HG03520 (cell line): ENCODE measurements at regions not wholly inside any gene's neighbourhood (a gene's known extent, or its start where the extent isn't known, plus 50 kb on each side); places are given as distances from the start of the nearest gene placed in this dataset.
"Not testable (repeated sequence)": the region's sequence is repeated elsewhere in the genome, so short reads cannot be mapped to it uniquely, and the experiment has no call there.

Experiments used
- ATAC-seq: cut with Tn5 transposase; IDR thresholded peaks from one replicate; pipeline ENCODE4 v1.9.1; 2021; ENCODE audit warnings: mild to moderate bottlenecking, moderate library complexity; ENCODE audit not compliant: unreplicated experiment

DNA sequence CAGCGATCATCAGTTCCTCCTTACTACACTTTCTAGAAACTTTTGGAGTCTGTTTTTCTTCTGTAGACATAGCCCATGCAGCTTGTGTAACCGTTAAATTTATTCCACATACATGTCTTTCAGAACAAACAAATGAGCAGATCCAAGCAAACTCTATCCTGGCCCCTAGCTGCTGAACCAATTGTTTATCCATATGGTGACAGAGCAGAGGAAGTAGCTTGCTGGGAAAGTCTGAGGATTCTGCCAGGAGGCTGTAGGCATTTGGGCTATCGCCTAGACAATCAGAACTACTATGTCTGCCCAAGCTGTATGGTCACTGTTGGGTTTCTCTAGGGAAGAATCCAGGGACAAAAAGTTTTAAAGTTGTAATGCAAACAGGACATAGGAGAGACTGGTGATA lies 343.7 kb downstream of the SPRY2 start:
- ATAC-seq = no peak

DNA sequence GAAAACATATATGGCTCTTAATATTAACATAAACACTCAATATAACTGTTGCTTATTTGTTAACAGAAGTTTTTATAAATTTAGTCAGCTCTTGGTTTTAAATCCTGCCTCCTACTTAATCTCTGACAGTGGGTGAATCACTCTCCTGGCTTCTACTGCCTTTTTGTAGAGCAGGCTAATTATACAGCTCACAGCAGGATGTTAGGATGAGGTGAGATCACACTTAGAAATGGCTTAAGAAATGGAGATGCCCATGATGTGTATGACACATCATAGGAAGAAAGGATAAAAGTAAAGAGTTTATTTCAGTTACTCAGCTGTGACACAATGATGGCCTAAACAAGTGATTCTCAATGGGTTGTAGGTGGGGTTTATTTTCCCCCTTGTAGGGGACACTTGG lies 345.6 kb downstream of the SPRY2 start:
- no peak for ATAC-seq

DNA sequence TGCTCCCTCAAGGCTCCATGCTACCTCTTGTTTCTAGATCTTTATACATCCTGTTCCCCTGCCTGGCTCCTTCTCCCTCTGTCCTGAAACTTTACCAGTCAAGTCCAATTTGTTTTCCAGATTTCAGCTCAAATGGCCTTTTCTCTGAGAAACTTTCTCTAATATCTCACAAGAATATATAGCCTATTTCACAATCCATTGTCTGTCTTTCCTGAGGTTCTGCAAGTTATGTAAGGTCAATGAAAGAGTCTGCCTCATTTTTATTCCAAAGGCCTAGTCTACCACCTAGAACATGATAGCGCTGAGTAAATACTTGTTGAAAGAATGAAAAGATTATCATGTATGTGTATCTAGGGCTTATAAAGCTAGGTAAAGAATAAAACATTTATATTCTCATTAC lies 348.8 kb downstream of the SPRY2 start:
- no peak for ATAC-seq

DNA sequence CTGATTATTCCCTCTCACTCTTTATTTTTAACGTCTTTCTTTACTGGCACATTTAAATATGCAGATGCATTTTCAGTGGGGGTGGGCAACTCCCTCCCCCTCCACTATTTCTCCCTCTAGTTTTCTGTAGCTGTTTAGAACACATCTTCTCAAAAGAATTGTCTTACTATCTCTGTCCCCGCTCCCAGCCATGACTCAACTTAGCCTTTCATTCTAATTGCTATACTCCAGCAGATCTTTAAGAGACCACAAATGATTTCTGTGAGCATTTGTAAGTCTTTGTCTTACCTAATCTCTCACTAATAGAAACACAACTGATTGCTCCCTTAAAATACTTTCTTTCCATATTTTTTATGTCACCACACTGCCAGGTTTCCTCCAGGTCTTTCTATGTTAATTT lies 350.9 kb downstream of the SPRY2 start:
- ATAC-seq = no peak

DNA sequence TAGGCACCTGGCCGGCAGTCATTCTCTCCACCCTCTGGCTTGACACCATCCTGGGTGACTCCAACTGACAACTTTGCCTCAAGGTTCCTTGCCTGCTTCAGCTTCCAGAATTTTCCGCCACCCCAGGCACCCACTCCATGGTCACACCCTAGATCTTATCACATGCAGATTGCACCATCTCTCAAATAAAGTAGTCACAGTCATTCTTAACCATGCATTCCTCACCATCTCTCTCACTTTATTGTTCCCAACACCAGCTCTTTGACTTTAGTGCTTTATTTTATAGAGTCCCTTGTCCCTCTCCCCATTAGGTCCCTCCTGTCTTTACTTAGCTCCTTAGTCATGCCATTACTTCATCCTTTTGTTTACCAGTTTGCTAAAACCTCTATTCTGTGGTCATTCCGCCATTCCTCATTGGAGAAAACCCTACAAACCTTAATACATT lies 351.7 kb downstream of the SPRY2 start:
- no peak for ATAC-seq

DNA sequence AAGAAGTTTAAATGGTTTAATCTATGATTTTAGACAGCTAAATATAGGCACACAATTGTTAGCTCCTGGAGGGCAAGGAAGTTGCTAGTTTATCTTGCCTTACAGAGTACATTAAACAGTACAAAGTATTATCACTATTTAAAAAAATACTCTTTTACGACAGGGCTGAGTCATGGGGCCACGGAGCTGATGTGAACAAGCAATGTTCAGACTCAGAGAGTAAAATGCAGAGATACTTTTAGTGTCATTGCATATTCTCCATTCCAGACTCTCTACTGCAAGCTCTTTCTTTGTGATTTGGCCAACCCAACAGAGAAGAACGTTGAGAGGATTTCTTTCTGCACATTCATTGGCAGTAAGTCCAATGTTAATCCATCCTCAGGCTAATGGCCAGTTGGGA lies 352.4 kb downstream of the SPRY2 start:
- ATAC-seq = no peak

DNA sequence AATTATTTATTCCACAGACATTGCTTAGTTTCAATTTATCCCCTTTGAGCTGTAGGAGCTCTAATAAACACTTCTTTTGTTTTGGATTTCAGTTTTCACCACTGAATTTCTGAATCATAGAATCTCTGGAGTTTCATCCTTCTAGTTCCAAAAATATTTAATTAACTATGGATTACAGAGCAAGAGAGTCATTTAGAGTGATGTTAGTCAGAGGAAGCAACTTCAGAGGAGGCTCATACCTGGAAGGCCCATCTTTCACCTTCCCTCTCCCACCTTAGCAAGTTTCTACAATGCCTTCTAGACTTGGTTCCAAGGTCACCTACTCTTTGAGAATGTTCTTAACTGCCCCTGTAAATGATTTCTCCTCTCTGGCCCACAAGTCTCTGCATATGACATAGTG lies 353.2 kb downstream of the SPRY2 start:
- ATAC-seq = no peak

DNA sequence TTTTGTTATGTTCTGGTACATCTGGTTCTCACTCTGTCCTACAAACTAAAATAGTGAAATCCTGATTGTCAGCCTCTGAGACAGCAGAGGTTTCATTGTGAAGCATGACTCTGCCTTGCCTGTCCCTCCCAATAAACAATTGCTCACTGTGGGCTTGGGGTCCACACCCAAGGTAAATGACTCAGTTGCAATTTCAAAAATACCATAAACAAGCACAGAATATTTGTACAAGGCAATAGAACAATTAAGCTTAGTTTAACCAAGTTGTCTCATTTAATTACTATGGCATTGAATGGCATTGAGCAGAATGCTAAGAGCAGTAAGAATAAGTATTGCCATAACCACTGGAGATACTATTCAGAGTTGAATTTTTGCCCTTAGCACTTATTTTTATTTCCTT lies 353.6 kb downstream of the SPRY2 start:
- no peak for ATAC-seq

DNA sequence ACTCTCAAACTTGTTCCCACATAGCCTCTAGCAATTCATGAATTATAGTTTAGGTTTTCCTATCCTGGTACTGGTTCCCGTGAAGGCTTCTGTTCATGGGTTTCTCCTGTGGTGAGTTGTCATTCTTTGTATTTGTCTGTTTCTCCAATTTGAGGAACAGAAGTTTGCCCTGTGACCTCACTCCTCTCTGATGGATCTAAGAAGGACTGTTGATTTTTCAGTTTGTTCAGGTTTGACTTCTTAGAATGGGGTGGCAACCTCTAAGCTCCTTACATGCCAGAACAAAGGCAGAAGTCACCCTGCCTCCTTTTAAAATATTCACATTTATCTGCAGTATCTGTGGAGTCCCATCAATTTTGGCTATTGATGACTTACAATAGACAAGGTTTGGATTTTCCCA lies 354.0 kb downstream of the SPRY2 start:
- no peak for ATAC-seq

DNA sequence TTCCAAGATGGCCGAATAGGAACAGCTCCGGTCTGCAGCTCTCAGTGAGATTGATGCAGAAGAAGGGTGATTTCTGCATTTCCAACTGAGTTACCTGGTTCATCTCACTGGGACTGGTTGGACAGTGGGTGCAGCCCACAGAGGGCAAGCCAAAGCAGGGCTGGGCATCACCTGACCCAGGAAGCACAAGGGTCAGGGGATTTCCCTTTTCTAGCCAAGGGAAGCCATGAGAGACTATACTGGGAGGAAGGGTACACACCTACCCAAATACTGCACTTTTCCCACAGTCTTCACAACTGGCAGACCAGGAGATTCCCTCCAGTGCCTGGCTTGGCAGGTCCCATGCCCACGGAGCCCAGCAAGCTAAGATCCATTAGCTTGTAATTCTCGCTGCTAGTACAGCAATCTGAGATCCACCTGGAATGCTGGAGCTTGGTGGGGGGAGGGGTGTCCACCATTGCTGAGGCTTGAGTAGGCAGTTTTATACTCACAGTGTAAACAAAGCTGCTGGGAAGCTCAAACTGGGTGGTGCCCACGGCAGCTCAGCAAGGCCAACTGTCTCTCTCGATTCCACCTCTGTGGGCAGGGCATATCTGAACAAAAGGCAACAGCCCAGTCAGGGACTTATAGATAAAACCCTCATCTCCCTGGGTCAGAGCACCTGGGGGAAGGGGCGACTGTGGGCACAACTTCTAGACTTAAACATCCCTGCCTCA lies 365.8 kb downstream of the SPRY2 start:
- not testable (repeated sequence) for ATAC-seq

DNA sequence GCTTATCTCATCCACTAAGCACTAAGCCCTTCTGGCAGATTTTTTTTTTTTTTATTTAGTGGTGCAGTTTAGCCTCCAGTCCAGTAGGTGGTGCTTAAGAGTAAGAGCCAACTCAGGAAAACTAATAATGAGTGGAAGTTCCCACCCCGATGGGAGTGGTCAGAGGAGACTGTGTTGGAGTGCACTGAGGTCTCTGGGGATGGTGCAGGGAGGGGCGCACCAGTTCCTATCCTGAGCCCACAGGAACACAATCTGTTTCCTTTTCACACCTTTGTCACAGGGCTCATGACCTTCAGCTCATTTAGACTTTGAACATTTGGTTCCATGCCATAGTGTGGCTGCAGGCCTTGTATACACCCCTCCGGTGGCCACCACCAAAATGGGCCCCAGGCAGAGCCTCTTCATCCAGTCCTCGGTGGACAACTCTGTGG lies 367.4 kb downstream of the SPRY2 start:
- peak; percentile 71 for ATAC-seq

DNA sequence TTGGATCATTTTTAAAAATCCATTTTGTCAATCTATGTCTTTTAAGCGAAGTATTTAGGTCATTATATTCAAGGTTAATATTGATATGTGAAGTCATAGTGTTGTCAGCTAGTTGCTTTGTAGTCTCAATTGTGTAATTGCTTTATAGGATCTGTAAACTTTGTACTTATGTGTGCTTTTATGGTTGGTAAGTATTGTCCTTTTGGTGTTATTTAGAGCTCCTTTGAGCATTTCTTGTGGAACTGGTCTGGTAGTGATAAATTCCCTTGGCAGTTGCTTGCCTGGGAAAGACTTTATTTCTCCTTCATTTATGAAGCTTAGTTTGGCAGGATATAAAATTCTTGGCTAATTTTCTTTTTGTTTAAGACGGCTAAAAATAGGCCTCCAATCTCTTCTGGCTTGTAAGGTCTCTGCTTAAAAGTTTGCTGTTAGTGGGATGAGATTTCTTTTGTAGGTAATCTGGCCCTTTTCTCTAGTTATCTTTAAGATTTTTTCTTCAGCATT lies 368.8 kb downstream of the SPRY2 start:
- no peak for ATAC-seq

DNA sequence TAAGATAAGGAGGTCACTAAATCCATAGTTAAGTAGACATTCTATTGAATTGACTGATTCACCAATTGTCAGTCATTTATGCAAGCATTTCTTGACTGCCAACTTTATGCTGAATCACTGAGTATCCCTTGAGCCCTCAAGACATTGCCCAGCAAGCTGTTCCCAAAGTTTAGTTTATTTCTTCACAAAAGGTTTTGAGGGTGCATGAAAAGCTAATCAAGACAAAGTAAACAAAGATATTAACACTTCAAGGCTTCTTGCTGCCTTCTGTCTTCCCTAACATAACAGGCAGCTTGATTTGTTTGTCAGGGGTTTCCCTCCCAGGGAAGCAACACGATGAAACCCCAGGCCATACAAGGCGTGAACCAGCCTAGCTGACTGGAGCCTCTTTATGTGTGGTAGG lies 374.4 kb downstream of the SPRY2 start:
- ATAC-seq = no peak

DNA sequence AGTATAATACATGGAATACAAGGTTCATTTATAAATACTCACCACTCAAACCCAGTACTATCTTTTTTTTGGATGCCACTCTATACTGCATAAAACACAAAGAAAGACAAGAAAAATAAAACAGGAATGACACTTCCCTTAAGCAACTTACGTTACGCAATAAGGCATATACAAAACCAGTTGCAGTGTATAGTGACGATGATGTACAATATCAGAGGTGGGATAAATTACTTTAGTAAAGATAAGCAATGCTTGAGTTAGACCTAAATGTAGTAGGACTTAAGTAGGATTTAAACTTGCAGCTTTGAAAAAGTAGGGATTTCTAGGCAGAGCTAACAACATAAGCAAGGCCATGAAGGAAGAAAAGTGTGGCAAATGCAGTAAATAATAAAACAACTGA lies 374.9 kb downstream of the SPRY2 start:
- ATAC-seq = no peak

DNA sequence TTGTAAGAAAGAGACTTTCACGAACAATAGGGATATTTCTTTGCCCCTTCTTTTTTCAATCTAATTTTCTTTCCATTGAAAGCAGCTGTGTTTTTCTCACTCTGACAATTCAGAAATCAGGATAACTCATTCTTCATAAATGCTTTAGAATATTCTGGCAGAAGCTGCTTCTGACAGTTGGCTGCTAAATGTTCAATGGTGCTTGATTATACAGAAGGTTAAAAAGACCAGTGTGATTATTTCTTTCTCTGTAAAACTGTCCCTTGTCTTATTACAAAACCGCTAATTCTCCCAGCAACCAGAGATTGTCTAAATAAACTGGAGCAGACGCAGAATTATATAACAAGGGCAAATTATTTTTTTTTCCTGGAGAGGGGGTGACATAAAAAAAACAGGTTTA lies 394.4 kb downstream of the SPRY2 start:
- ATAC-seq = no peak

DNA sequence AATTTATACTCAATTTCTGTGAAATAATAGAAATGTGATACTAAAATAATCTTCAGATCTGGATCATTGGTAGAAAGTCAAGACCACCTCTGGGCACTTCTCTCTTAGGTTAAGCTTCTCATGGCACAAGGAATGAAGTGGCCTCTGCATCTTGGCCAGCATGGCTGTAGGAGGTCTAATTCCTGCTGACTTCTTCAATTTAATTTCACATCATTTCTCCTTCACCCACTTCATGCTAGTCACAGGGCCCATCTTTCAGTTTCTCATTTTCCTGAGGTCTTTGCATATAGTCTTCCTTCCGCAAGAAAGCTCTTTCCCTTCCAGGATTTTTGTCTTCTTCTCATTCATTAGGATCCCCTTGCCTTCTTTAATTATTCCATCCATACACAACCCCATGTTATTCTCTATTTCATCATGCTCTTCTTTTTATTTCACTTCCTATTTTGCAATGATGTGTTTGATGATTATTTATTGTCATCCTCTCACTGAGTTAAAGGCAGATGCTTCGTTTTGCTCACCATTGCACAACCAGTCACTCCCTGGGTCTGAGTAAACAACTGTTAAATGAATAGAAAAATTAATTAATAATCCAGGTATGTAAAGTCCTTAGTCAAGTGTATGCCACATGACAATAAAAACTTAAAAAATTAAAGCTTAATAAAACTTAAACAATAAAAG lies 397.4 kb downstream of the SPRY2 start:
- no peak for ATAC-seq

DNA sequence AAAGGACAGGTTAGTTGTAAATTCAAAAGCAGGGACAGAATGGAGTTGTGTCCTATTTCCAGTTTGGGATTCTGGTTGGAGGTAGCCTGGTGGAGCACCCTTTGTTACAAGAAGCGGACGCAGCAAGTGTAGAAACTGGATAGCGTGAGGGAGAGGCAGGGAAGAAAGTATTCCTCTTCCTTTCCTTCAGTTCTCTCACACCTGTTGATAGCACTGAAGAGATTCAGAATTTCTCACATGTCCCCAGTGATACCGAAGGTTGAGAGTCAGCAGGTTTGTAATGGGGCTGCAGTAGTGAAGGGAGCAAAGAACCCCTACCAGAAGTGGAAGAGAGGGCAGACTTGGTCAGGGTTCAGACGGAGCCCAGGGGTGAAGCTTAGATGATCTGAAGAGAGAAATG lies 399.2 kb downstream of the SPRY2 start:
- ATAC-seq = no peak

DNA sequence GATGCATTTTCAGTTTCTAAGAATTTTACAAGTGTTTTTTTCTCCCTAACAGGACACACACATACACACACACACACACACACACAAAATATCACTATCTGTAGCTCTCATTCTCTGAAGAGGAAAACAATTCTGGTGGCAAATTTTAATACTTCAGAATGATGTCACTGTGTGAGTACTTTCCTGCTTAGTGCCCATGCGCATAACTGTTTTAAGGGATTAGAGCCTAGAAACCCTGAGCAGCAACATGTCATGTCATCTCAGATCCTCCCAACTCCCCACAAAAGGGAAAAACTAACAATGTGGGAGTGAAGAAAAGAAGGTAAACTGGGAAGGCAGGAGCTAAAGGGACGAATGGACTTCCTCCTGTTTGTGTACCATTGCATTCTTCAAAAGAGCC lies 401.2 kb downstream of the SPRY2 start:
- ATAC-seq = no peak

DNA sequence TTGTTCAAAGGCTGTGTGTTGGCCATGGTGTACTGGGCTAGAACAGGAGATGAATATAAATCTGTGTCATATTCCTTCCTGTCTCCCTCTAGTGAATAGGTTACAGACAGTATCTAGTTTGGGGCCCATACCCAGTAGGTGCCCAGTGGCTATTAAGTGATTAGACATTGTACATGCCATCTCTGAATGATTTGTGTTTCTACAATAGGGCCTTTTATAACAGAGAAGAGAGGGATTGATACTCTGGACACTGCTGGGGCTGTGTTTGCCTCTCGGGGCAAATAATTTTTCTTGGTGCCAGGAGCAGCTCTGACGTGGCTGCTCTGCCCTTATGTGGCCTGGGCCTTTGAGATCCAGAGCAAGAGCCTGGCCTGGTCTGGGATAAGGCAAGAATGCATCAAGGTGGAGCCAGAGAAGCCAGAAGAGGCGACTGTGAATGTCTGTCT lies 403.1 kb downstream of the SPRY2 start:
- no peak for ATAC-seq

DNA sequence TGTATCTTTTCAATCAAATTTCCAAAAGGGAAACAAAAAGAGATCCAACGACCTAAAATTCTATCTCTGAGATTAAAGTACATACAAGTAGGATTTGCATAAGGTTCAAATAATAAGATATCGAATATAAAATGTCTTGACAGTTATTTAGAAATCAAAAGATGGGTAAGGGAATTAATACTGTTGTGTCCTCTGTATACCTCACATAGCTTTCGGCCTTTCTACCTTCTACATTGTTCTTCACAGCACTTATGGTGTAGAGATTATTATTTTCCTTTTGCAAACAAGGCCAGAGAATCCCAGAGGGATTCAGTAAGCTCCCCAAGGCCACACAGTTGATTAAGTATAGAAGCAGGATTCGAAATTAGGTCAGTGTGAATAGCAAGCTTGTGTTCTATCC lies 403.6 kb downstream of the SPRY2 start:
- ATAC-seq = no peak

DNA sequence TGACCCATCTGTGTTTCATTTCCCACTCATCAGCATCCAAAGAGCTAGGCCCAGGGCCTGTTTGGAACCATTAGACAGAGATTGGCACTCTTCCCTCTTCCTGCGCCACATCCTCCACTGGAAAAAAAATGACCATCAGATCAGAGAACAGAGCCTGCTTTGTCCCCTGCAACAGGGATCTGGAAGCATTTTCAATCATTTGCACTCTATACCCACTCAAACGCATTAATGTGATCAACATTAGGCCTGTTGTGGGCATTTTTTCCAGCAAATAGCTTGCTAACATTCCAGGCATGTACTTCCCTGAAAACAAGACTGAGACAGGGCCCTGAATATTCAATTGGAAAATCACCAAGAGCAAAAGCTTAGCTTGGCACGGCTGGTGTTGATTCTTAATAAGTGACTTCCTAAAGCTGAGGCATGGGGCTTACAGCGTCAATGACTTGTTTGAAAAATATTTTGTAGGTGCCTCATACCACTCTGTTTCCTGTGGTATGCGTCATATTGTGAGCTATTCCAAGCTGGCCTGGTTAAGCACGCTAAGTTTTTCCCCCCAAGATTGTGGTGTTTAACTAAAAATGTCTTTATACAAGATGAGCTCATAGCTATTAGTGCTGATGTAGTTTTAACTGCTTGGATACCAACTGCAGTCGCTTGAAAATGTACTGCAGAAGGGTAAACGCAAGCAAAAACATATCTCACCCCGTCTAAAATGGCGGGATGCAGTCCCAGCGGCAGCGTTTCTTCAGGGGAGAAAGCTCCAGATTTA lies 404.4 kb downstream of the SPRY2 start:
- no peak for ATAC-seq

DNA sequence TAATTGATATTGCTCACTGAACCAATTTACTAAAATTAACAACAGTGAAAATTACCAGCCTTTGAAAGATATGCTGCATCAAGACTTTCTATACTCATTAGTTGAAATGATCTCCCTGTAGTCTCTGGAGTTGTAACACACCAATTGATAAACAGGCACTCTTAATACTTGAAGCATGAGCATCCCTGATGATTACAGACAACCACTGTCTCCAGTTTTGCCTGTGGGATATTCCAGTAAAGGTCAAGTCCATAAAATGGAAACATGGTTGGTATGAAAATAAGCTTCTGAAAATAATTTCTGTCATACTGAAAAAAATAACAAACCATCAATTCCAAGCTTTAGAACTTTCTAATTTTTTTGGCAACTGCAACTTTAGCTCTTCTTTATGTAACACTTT lies 405.8 kb downstream of the SPRY2 start:
- no peak for ATAC-seq
